ENCODE measurements at regions not wholly inside any gene's neighbourhood (a gene's known extent, or its start where the extent isn't known, plus 50 kb on each side); places are given as distances from the start of the nearest gene placed in this dataset.

GRCh38 chr20:6232436-6232835 is 109.6 kb upstream of the FERMT1 start:
- Histone ChIP-seq H3K9me3 (ENCODE audit: control insufficient read depth, insufficient read depth, low read length) (no peaks in the 10 kb centered on the region), H3K79me2 (ENCODE audit: control insufficient read depth, low read length) (no peaks in the 10 kb centered on the region), H3K36me3 (ENCODE audit: control insufficient read depth, low read length) (no peaks in the 10 kb centered on the region), H3K4me3 (ENCODE audit: low read length) (no peak overlapping the region), H3K4me1 (ENCODE audit: control insufficient read depth, low read length) (no peaks in the 10 kb centered on the region), H3F3A (ENCODE audit: control insufficient read depth, insufficient read depth) (no peaks in the 10 kb centered on the region), H3K27me3 (ENCODE audit: control insufficient read depth, low read length) (peaks cover 3% of the 10 kb centered on the region), H4K20me1 (ENCODE audit: control insufficient read depth, insufficient read depth, low read depth, low read length) (no peaks in the 10 kb centered on the region), H3K4me2 (ENCODE audit: low read length) (no peak overlapping the region), H3K27ac (ENCODE audit: low read depth, low read length) (no peak overlapping the region), H3K9me2 (replicated peaks; ENCODE audit: control insufficient read depth, low read length) (no peaks in the 10 kb centered on the region)
- TF ChIP-seq CTCF (IDR thresholded peaks at IDR 0.05; ENCODE audit: low read depth, low read length, poor library complexity, severe bottlenecking) (no peak), EZH2phosphoT487 (IDR thresholded peaks at IDR 0.05; ENCODE audit: borderline replicate concordance, low read length) (no peak)

GRCh38 chr20:6231556-6231955 is 108.7 kb upstream of the FERMT1 start:
- Histone ChIP-seq H3K4me3 (ENCODE audit: low read length) (no peak overlapping the region), H3K4me1 (ENCODE audit: control insufficient read depth, low read length) (no peaks in the 10 kb centered on the region), H3F3A (ENCODE audit: control insufficient read depth, insufficient read depth) (no peaks in the 10 kb centered on the region), H4K20me1 (ENCODE audit: control insufficient read depth, insufficient read depth, low read depth, low read length) (no peaks in the 10 kb centered on the region), H3K36me3 (ENCODE audit: control insufficient read depth, low read length) (no peaks in the 10 kb centered on the region), H3K27me3 (ENCODE audit: control insufficient read depth, low read length) (peaks cover under 1% of the 10 kb centered on the region), H3K79me2 (ENCODE audit: control insufficient read depth, low read length) (no peaks in the 10 kb centered on the region), H3K27ac (ENCODE audit: low read depth, low read length) (no peak overlapping the region), H3K9me3 (ENCODE audit: control insufficient read depth, insufficient read depth, low read length) (no peaks in the 10 kb centered on the region), H3K4me2 (ENCODE audit: low read length) (no peak overlapping the region), H3K9me2 (replicated peaks; ENCODE audit: control insufficient read depth, low read length) (no peaks in the 10 kb centered on the region)
- TF ChIP-seq CTCF (IDR thresholded peaks at IDR 0.05; ENCODE audit: low read depth, low read length, poor library complexity, severe bottlenecking) (no peak), EZH2phosphoT487 (IDR thresholded peaks at IDR 0.05; ENCODE audit: borderline replicate concordance, low read length) (no peak)

GRCh38 chr20:6228302-6228843 is 105.5 kb upstream of the FERMT1 start:
- no peaks in the 10 kb centered on the region for H3K79me2 ChIP-seq (ENCODE audit: control insufficient read depth, low read length)
- H3K27me3 ChIP-seq (ENCODE audit: control insufficient read depth, low read length), result no peaks in the 10 kb centered on the region
- no peak overlapping the region for H3K4me3 ChIP-seq (ENCODE audit: low read length)
- no peaks in the 10 kb centered on the region for H4K20me1 ChIP-seq (ENCODE audit: control insufficient read depth, insufficient read depth, low read depth, low read length)
- TF ChIP-seq EZH2phosphoT487 (IDR thresholded peaks at IDR 0.05; ENCODE audit: borderline replicate concordance, low read length), result no peak
- H3K9me3 ChIP-seq (ENCODE audit: control insufficient read depth, insufficient read depth, low read length), result no peaks in the 10 kb centered on the region
- H3K9me2 ChIP-seq (replicated peaks; ENCODE audit: control insufficient read depth, low read length), result no peaks in the 10 kb centered on the region
- H3K36me3 ChIP-seq (ENCODE audit: control insufficient read depth, low read length), result no peaks in the 10 kb centered on the region
- no peak overlapping the region for H3K27ac ChIP-seq (ENCODE audit: low read depth, low read length)
- H3K4me1 ChIP-seq (ENCODE audit: control insufficient read depth, low read length), result no peaks in the 10 kb centered on the region
- no peaks in the 10 kb centered on the region for H3F3A ChIP-seq (ENCODE audit: control insufficient read depth, insufficient read depth)
- no peak overlapping the region for H3K4me2 ChIP-seq (ENCODE audit: low read length)

- Histone ChIP-seq H3K36me3 (ENCODE audit: control insufficient read depth, low read length) (no peaks in the 10 kb centered on the region), H3K79me2 (ENCODE audit: control insufficient read depth, low read length) (no peaks in the 10 kb centered on the region), H3K9me2 (replicated peaks; ENCODE audit: control insufficient read depth, low read length) (no peaks in the 10 kb centered on the region), H3K4me3 (ENCODE audit: low read length) (no peak overlapping the region), H3K27ac (ENCODE audit: low read depth, low read length) (no peak overlapping the region), H4K20me1 (ENCODE audit: control insufficient read depth, insufficient read depth, low read depth, low read length) (no peaks in the 10 kb centered on the region), H3K4me2 (ENCODE audit: low read length) (no peak overlapping the region), H3K4me1 (ENCODE audit: control insufficient read depth, low read length) (no peaks in the 10 kb centered on the region), H3F3A (ENCODE audit: control insufficient read depth, insufficient read depth) (no peaks in the 10 kb centered on the region), H3K9me3 (ENCODE audit: control insufficient read depth, insufficient read depth, low read length) (no peaks in the 10 kb centered on the region), H3K27me3 (ENCODE audit: control insufficient read depth, low read length) (no peaks in the 10 kb centered on the region)
- TF ChIP-seq CTCF (IDR thresholded peaks at IDR 0.05; ENCODE audit: low read depth, low read length, poor library complexity, severe bottlenecking), result no peak
- no peak for TF ChIP-seq EZH2phosphoT487 (IDR thresholded peaks at IDR 0.05; ENCODE audit: borderline replicate concordance, low read length)
These were observed 90.5 kb upstream of the FERMT1 start for GRCh38 chr20:6213311-6213710.
